ENCODE measurements at regions not wholly inside any gene's neighbourhood (a gene's known extent, or its start where the extent isn't known, plus 50 kb on each side); places are given as distances from the start of the nearest gene placed in this dataset.

- TF ChIP-seq TAF1 (IDR thresholded peaks at IDR 0.05; ENCODE audit: borderline replicate concordance, low read depth, low read length) = no peak
- TF ChIP-seq USF1 (IDR thresholded peaks at IDR 0.05; ENCODE audit: borderline replicate concordance, extremely low read length, insufficient read depth, low read depth, low read length) = no peak
Observed at GRCh38 chr19:27675771-27676170, 1537.2 kb downstream of the UQCRFS1 start (continued).

GRCh38 chr19:27674701-27675100, 1538.2 kb downstream of the UQCRFS1 start:
- ChIA-PET RAD21 (ENCODE audit: unreplicated experiment) (no interaction called here), SMC1A (ENCODE audit: uncharacterized antibody, unreplicated experiment) (no interaction called here), POLR2A (no interaction called here), CTCF (no interaction called here)
- Histone ChIP-seq H4K20me1 (ENCODE audit: control insufficient read depth, insufficient read depth) (no peaks in the 10 kb centered on the region), H3K79me2 (ENCODE audit: control insufficient read depth, insufficient read depth, low read length) (no peaks in the 10 kb centered on the region), H2AFZ (ENCODE audit: control insufficient read depth, low read depth, low read length) (no peak overlapping the region), H3K9me3 (replicated peaks; ENCODE audit: control insufficient read depth, insufficient read depth, low read length) (no peaks in the 10 kb centered on the region; the same call in 2 of the 3 replicates), H3K27ac (ENCODE audit: control insufficient read depth, insufficient read depth) (no peak overlapping the region), H3K4me1 (ENCODE audit: control insufficient read depth, insufficient read depth, low read length) (no peaks in the 10 kb centered on the region), H3K9ac (ENCODE audit: control insufficient read depth, insufficient read depth, low read length) (no peak overlapping the region), H3K27me3 (replicated peaks in 1 of 2; ENCODE audit: control insufficient read depth in 2 of 2, insufficient read depth in 2 of 2, low read length in 1 of 2) (no peaks in the 10 kb centered on the region), H3K36me3 (ENCODE audit: control insufficient read depth in 2 of 2, insufficient read depth in 2 of 2, low read length in 1 of 2) (no peaks in the 10 kb centered on the region), H3K4me3 (no peak overlapping the region), H3K4me2 (ENCODE audit: control insufficient read depth, insufficient read depth) (no peak overlapping the region)
- in situ Hi-C loops (cut with MboI) (no loop called here), intact Hi-C loops (cut with micrococcal nuclease; ENCODE audit: unreplicated experiment) (no loop called here)
- WGBS (ENCODE audit: insufficient coverage, insufficient replicate concordance, low lambda C conversion rate, missing lambda C conversion rate) = 49% methylated on average over 10 of the region's 10 CpGs
- BruUV-seq (replicated peaks) = no TSS peak
- no peak for TF ChIP-seq PRDM15 (CRISPR knock-in tag; IDR thresholded peaks at IDR 0.05)
- TF ChIP-seq BCLAF1 (IDR thresholded peaks at IDR 0.05) = no peak
- TF ChIP-seq CEBPB (IDR thresholded peaks at IDR 0.05; ENCODE audit: borderline replicate concordance in 1 of 2, low read depth in 2 of 2, low read length in 2 of 2) = no peak
- no peak for TF ChIP-seq POU2F2 (IDR thresholded peaks at IDR 0.05; ENCODE audit: borderline replicate concordance, low read depth, low read length)
- no peak for TF ChIP-seq SKIL (IDR thresholded peaks at IDR 0.05; ENCODE audit: low read depth, poor library complexity, severe bottlenecking)
- ATAC-seq (no peak), FAIRE-seq (no peak), DNase-seq (ENCODE audit: low read depth, low spot score) (no peak)
